ENCODE measurements at regions not wholly inside any gene's neighbourhood (a gene's known extent, or its start where the extent isn't known, plus 50 kb on each side); places are given as distances from the start of the nearest gene placed in this dataset.

DNA sequence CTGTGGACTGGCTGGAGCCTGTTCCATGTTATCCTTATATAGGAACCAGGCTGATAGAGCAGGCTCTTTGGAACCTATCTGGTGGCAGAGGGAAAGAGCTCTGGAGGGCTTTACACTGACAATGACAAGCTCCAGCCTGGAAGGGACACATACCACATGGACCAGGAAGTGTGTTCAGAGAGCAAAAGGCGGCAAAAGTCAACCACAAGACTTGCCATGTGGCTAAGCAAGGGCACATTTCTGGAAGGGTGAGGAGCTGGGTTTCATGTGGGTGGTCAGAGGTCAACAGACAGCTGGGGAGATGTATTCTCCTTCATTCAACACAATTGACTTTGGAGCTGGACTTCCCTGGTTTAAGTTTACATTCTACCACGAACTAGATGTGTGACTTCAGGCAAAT, 325.2 kb downstream of the DYSF start:
- Histone ChIP-seq H3K27ac (ENCODE audit: low read length, poor library complexity, severe bottlenecking) (no peak overlapping the region), H3K4me3 (ENCODE audit: insufficient read depth in 1 of 2, low read depth in 1 of 2, low read length in 2 of 2) (no peak overlapping the region), H3K27me3 (ENCODE audit: control insufficient read depth in 1 of 2, insufficient read depth in 1 of 2, low read length in 2 of 2) (peaks cover 0 to 58% of the 10 kb centered on the region in 2 experiments), H3K36me3 (ENCODE audit: control insufficient read depth in 1 of 2, insufficient read depth in 2 of 2, low read depth in 1 of 2, low read length in 2 of 2) (no peaks in the 10 kb centered on the region), H4K8ac (ENCODE audit: low read length) (no peak overlapping the region), H2BK15ac (ENCODE audit: low read depth, poor library complexity, severe bottlenecking) (no peak overlapping the region), H2AK5ac (ENCODE audit: low read length, severe bottlenecking) (no peak overlapping the region), H2BK5ac (ENCODE audit: low read depth, low read length, poor library complexity, severe bottlenecking) (no peak overlapping the region), H3K4ac (ENCODE audit: low read depth in 1 of 2, low read length in 2 of 2) (no peak overlapping the region), H2AFZ (ENCODE audit: low read depth, low read length) (no peak overlapping the region), H3K23ac (ENCODE audit: low read length in 2 of 2) (no peak overlapping the region), H2BK12ac (ENCODE audit: low read length in 2 of 2) (no peak overlapping the region), H3K9me3 (ENCODE audit: control insufficient read depth, low read length) (no peaks in the 10 kb centered on the region), H3K79me1 (replicated peaks; ENCODE audit: low read length, poor library complexity, severe bottlenecking) (no peaks in the 10 kb centered on the region), H4K91ac (ENCODE audit: low read length) (no peak overlapping the region), H3K4me1 (ENCODE audit: control insufficient read depth, insufficient read depth, low read depth, low read length) (peaks cover 11% of the 10 kb centered on the region), H3K18ac (ENCODE audit: low read depth in 1 of 2, low read length in 2 of 2) (no peak overlapping the region), H3K14ac (ENCODE audit: low read length in 2 of 2) (no peak overlapping the region), H3K4me2 (ENCODE audit: low read length, poor library complexity, severe bottlenecking) (no peak overlapping the region), H3K9ac (ENCODE audit: low read length) (no peak overlapping the region), H2BK120ac (ENCODE audit: low read depth, low read length) (no peak overlapping the region)
- DNase-seq, result peak; percentile 55
- WGBS, result 54% methylated on average over 2 of the region's 2 CpGs

DNA sequence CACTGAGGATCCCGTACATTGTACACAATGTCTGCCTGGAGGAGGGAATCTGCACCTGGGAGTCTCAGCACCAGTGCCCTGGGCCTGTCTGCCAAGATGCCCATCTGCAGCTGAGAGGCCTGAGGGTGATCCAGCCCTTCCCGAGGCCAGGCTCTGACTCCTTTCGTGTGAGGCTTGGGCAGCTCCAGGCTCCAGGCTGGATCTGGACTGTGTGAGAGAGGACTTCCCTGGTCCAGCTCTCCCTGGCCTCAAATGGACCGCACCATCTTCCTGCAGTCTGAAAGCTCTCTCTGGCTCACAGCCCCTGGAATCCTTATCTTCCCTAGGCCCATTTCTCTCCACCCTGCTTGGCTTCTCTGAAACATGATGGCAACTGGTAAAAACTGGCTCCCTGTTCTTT, 324.6 kb downstream of the DYSF start:
- 92% methylated on average over 4 of the region's 4 CpGs for WGBS

DNA sequence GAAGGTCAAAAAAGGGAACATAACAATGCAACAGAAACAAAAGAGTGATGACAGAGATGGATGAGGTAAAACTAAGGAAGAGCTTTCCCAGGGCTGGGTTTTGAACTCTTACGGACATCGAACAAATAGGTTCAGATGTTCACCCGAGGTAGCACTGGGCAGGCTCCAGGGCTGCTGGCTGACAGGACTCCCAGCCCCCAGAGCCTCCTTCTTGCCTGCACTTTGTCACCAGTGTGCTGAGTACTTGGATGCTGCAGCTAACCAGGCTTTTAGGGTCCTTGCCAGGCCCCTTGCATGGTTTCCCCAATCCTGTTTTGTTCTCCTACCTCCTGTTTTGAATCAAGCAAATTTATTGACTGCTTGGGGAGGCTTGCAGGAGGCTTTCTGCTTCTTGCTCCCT, 322.9 kb downstream of the DYSF start:
- H3K27ac ChIP-seq (ENCODE audit: low read length, poor library complexity, severe bottlenecking), result no peak overlapping the region
- no peak overlapping the region for H2AFZ ChIP-seq (ENCODE audit: low read depth, low read length)
- no peak overlapping the region for H4K8ac ChIP-seq (ENCODE audit: low read length)
- peaks cover 2% of the 10 kb centered on the region for H3K9me3 ChIP-seq (ENCODE audit: control insufficient read depth, low read length)
- H2BK12ac ChIP-seq (ENCODE audit: low read length in 2 of 2), result no peak overlapping the region
- H3K79me1 ChIP-seq (replicated peaks; ENCODE audit: low read length, poor library complexity, severe bottlenecking), result no peaks in the 10 kb centered on the region
- no peak overlapping the region for H2BK15ac ChIP-seq (ENCODE audit: low read depth, poor library complexity, severe bottlenecking)
- no peaks in the 10 kb centered on the region for H3K36me3 ChIP-seq (ENCODE audit: control insufficient read depth in 1 of 2, insufficient read depth in 2 of 2, low read depth in 1 of 2, low read length in 2 of 2)
- H3K27me3 ChIP-seq (ENCODE audit: control insufficient read depth in 1 of 2, insufficient read depth in 1 of 2, low read length in 2 of 2), result peaks cover 0 to 48% of the 10 kb centered on the region in 2 experiments
- H3K23ac ChIP-seq (ENCODE audit: low read length in 2 of 2), result no peak overlapping the region
- no peak overlapping the region for H2BK5ac ChIP-seq (ENCODE audit: low read depth, low read length, poor library complexity, severe bottlenecking)
- WGBS, result 96% methylated on average over 3 of the region's 3 CpGs
- H4K91ac ChIP-seq (ENCODE audit: low read length), result no peak overlapping the region
- no peak overlapping the region for H3K4me3 ChIP-seq (ENCODE audit: insufficient read depth in 1 of 2, low read depth in 1 of 2, low read length in 2 of 2)
- no peak overlapping the region for H2AK5ac ChIP-seq (ENCODE audit: low read length, severe bottlenecking)
- H3K18ac ChIP-seq (ENCODE audit: low read depth in 1 of 2, low read length in 2 of 2), result no peak overlapping the region
- no peak overlapping the region for H2BK120ac ChIP-seq (ENCODE audit: low read depth, low read length)
- no peak overlapping the region for H3K14ac ChIP-seq (ENCODE audit: low read length in 2 of 2)
- H3K4ac ChIP-seq (ENCODE audit: low read depth in 1 of 2, low read length in 2 of 2), result no peak overlapping the region
- H3K4me1 ChIP-seq (ENCODE audit: control insufficient read depth, insufficient read depth, low read depth, low read length), result peaks cover 3% of the 10 kb centered on the region
- no peak for DNase-seq
- H3K9ac ChIP-seq (ENCODE audit: low read length), result no peak overlapping the region
- no peak overlapping the region for H3K4me2 ChIP-seq (ENCODE audit: low read length, poor library complexity, severe bottlenecking)

More for the DNA sequence above, 324.6 kb downstream of the DYSF start:
- Histone ChIP-seq H3K79me1 (replicated peaks; ENCODE audit: low read length, poor library complexity, severe bottlenecking) (no peaks in the 10 kb centered on the region), H3K36me3 (ENCODE audit: control insufficient read depth in 1 of 2, insufficient read depth in 2 of 2, low read depth in 1 of 2, low read length in 2 of 2) (no peaks in the 10 kb centered on the region), H2BK15ac (ENCODE audit: low read depth, poor library complexity, severe bottlenecking) (no peak overlapping the region), H3K4me2 (ENCODE audit: low read length, poor library complexity, severe bottlenecking) (no peak overlapping the region), H2BK120ac (ENCODE audit: low read depth, low read length) (no peak overlapping the region), H2BK5ac (ENCODE audit: low read depth, low read length, poor library complexity, severe bottlenecking) (no peak overlapping the region), H3K18ac (ENCODE audit: low read depth in 1 of 2, low read length in 2 of 2) (no peak overlapping the region), H4K8ac (ENCODE audit: low read length) (no peak overlapping the region), H3K23ac (ENCODE audit: low read length in 2 of 2) (no peak overlapping the region), H2AK5ac (ENCODE audit: low read length, severe bottlenecking) (no peak overlapping the region), H3K27me3 (ENCODE audit: control insufficient read depth in 1 of 2, insufficient read depth in 1 of 2, low read length in 2 of 2) (peaks cover 0 to 58% of the 10 kb centered on the region in 2 experiments), H3K9me3 (ENCODE audit: control insufficient read depth, low read length) (no peaks in the 10 kb centered on the region), H3K4me3 (ENCODE audit: insufficient read depth in 1 of 2, low read depth in 1 of 2, low read length in 2 of 2) (no peak overlapping the region), H4K91ac (ENCODE audit: low read length) (no peak overlapping the region), H3K27ac (ENCODE audit: low read length, poor library complexity, severe bottlenecking) (no peak overlapping the region), H3K4me1 (ENCODE audit: control insufficient read depth, insufficient read depth, low read depth, low read length) (peaks cover 9% of the 10 kb centered on the region), H2AFZ (ENCODE audit: low read depth, low read length) (no peak overlapping the region), H3K14ac (ENCODE audit: low read length in 2 of 2) (no peak overlapping the region), H2BK12ac (ENCODE audit: low read length in 2 of 2) (no peak overlapping the region), H3K4ac (ENCODE audit: low read depth in 1 of 2, low read length in 2 of 2) (no peak overlapping the region), H3K9ac (ENCODE audit: low read length) (no peak overlapping the region)
- DNase-seq, result no peak

DNA sequence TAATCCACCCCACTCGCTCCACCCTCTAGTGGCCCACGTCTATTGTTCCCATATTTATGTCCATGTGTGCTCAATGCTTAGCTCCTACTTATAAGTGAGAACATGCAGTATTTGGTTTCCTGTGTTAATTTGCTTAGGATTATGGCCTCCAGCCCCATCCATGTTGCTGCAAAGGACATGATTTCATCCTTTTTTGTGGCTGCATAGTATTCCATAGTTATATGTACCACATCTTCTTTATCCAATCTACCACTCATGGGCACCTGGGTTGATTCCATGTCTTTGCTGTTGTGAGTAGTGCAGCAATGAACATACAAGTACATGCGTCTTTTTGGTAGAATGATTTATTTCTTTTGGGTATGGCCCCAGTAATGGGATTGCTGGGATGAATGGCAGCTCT, 319.9 kb downstream of the DYSF start:
- WGBS, result 100% methylated on average over 1 of the region's 3 CpGs
- H2BK12ac ChIP-seq (ENCODE audit: low read length in 2 of 2), result no peak overlapping the region

More for the DNA sequence above, 319.9 kb downstream of the DYSF start:
- Histone ChIP-seq H3K36me3 (ENCODE audit: control insufficient read depth in 1 of 2, insufficient read depth in 2 of 2, low read depth in 1 of 2, low read length in 2 of 2) (no peaks in the 10 kb centered on the region), H3K4me3 (ENCODE audit: insufficient read depth in 1 of 2, low read depth in 1 of 2, low read length in 2 of 2) (no peak overlapping the region), H3K4me2 (ENCODE audit: low read length, poor library complexity, severe bottlenecking) (no peak overlapping the region), H3K14ac (ENCODE audit: low read length in 2 of 2) (no peak overlapping the region), H3K27me3 (ENCODE audit: control insufficient read depth in 1 of 2, insufficient read depth in 1 of 2, low read length in 2 of 2) (peaks cover 0 to 21% of the 10 kb centered on the region in 2 experiments), H4K91ac (ENCODE audit: low read length) (no peak overlapping the region), H3K4me1 (ENCODE audit: control insufficient read depth, insufficient read depth, low read depth, low read length) (no peaks in the 10 kb centered on the region), H3K9me3 (ENCODE audit: control insufficient read depth, low read length) (peaks cover 15% of the 10 kb centered on the region), H3K79me1 (replicated peaks; ENCODE audit: low read length, poor library complexity, severe bottlenecking) (no peaks in the 10 kb centered on the region), H2BK120ac (ENCODE audit: low read depth, low read length) (no peak overlapping the region), H2BK5ac (ENCODE audit: low read depth, low read length, poor library complexity, severe bottlenecking) (no peak overlapping the region), H2AK5ac (ENCODE audit: low read length, severe bottlenecking) (no peak overlapping the region), H3K9ac (ENCODE audit: low read length) (no peak overlapping the region), H3K27ac (ENCODE audit: low read length, poor library complexity, severe bottlenecking) (no peak overlapping the region), H4K8ac (ENCODE audit: low read length) (no peak overlapping the region), H3K18ac (ENCODE audit: low read depth in 1 of 2, low read length in 2 of 2) (no peak overlapping the region), H3K4ac (ENCODE audit: low read depth in 1 of 2, low read length in 2 of 2) (no peak overlapping the region), H2BK15ac (ENCODE audit: low read depth, poor library complexity, severe bottlenecking) (no peak overlapping the region), H3K23ac (ENCODE audit: low read length in 2 of 2) (no peak overlapping the region), H2AFZ (ENCODE audit: low read depth, low read length) (no peak overlapping the region)
- DNase-seq, result no peak

Measured in mesenchymal stem cell (in vitro differentiated cells and primary cell).